ENCODE measurements at regions not wholly inside any gene's neighbourhood (a gene's known extent, or its start where the extent isn't known, plus 50 kb on each side); places are given as distances from the start of the nearest gene placed in this dataset.

DNA sequence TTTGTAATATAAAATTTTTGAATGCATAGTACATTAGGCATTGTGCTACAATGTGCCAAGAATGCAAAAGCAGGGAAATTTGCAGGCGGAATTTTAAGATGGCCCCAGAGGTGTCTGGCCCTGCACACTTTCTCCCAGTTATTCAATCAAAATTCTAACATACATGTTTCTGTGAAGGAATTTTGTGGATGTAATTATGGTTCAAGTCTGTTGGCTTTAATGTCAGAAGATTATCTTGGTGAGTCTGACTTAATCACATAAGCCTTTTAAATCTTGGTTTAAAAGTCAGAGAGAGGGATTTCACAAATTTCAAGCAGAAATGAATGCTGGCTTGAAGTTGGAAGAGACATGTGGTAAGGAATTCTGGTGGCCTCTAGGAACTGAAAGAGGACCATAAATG is 423.4 kb upstream of the CCDC179 start:
- no peak for TF ChIP-seq POLR2A (IDR thresholded peaks at IDR 0.05)
- TF ChIP-seq, protein P1, sequence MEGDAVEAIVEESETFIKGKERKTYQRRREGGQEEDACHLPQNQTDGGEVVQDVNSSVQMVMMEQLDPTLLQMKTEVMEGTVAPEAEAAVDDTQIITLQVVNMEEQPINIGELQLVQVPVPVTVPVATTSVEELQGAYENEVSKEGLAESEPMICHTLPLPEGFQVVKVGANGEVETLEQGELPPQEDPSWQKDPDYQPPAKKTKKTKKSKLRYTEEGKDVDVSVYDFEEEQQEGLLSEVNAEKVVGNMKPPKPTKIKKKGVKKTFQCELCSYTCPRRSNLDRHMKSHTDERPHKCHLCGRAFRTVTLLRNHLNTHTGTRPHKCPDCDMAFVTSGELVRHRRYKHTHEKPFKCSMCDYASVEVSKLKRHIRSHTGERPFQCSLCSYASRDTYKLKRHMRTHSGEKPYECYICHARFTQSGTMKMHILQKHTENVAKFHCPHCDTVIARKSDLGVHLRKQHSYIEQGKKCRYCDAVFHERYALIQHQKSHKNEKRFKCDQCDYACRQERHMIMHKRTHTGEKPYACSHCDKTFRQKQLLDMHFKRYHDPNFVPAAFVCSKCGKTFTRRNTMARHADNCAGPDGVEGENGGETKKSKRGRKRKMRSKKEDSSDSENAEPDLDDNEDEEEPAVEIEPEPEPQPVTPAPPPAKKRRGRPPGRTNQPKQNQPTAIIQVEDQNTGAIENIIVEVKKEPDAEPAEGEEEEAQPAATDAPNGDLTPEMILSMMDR (IDR thresholded peaks at IDR 0.05): no peak
